AG04449 (cell line): ENCODE measurements at regions not wholly inside any gene's neighbourhood (a gene's known extent, or its start where the extent isn't known, plus 50 kb on each side); places are given as distances from the start of the nearest gene placed in this dataset.

Experiments
- CTCF ChIA-PET: fragments of 350-600 bp; formaldehyde crosslinking; extraction: SDS; loops from one replicate; lab custom pipeline; 2021; ENCODE audit warnings: antibody characterized with exemption; lab: Yijun Ruan, JAX
- POLR2A ChIA-PET: fragments of 400-600, 350-600 bp; formaldehyde crosslinking; extraction: SDS; loops from one replicate; lab custom pipeline; 2020; ENCODE audit warnings: antibody characterized with exemption, inconsistent platforms; lab: Yijun Ruan, JAX
- DNase-seq: peaks from one replicate; pipeline ENCODE4 v3.0.0-alpha.2; 2010; ENCODE audit warnings: low read depth, low spot score
- H3K4me3 ChIP-seq: 2 replicates; pipeline ENCODE4 v1.5.1; 2011; ENCODE audit warnings: low read depth, mild to moderate bottlenecking, control low read depth, low read length
- CTCF ChIP-seq: IDR thresholded peaks from one replicate; pipeline ENCODE4 v1.5.1; 2011; ENCODE audit warnings: mild to moderate bottlenecking, moderate library complexity, low read length, control low read depth, inconsistent platforms; ENCODE audit not compliant: insufficient read depth; ENCODE audit errors: missing control alignments

DNA sequence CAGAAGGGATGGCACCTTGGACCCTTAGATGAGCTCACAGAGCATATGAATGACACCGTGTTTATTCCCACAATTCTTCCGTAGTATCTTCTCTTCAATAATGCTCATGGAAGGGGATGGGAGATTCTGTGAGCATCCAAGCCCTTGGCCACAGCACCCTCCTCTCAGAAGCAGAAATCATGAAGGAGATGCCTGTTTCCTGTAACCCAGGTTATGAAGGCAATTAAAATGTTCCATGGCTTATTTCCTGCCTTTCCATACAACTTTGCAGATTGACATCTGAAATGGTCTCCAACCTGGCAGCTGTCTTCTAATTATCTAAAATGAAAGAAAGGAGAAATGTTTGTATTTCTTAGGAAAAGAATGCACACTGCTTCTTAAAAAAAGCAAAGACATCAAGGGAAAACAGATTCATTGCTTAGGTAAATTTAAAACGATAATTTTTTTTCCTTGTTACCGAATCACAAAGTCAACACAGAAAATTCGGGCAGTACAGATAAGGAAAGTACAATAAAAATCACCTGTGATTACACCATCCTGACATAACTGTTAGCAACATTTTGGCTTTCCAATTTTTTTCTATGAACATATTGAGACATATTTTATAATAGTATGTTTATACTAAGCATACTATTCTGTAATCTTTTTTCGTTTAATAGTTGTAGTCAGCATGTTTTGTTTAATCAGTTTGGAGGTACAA lies 128.5 kb downstream of the SQOR start:
- TF ChIP-seq CTCF, result no peak
- POLR2A ChIA-PET, result no interaction called here
- DNase-seq, result no peak
- CTCF ChIA-PET, result no interaction called here
- no peak overlapping the region for H3K4me3 ChIP-seq

DNA sequence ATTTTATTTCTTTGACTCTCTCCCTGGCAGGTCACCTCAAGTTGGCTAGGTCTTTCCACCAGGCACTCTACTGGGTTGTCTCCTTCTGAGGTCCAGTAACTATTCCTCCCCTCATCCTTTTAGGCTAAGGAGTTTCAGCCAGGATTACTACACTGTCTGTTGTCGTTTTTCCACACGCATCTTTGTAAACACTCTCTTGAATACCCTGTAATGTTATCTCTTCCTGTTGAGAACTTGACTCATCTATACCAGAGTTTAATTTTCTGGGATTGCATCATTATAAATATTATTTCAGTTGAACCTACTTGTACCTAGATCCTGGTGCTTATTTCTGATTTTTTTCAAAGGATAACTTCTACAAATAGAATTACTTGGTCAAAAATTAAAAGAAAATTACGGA lies 138.3 kb downstream of the SQOR start:
- DNase-seq, result no peak
- no peak for TF ChIP-seq CTCF
- H3K4me3 ChIP-seq, result no peak overlapping the region
- POLR2A ChIA-PET, result no interaction called here
- CTCF ChIA-PET, result no interaction called here

DNA sequence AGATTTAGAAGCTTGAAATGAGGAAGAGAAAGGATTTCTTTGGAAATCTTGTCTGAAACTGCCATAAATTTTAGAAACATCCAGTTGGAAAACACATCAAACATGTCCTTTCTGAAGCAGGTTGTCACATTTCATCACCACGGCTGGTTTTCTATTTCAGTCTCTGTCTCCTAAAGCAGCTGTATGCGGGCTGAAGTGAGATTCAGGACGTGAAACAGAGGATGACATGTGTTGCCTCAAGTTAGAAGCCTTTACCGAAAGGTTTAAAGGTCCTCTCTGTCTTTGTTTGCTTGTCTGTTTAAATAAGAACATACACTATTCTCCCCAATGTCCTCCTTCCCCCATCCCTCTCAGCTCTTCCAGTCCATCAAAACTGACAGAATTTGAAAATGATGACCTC lies 141.9 kb downstream of the SQOR start:
- CTCF ChIA-PET, result no interaction called here
- TF ChIP-seq CTCF, result no peak
- POLR2A ChIA-PET, result no interaction called here
- H3K4me3 ChIP-seq, result no peak overlapping the region
- DNase-seq, result no peak

GRCh38 chr15:45777781-45778180 lies 143.0 kb downstream of the SQOR start:
- no peak for TF ChIP-seq CTCF
- no peak overlapping the region for H3K4me3 ChIP-seq
- POLR2A ChIA-PET, result no interaction called here
- DNase-seq, result no peak
- CTCF ChIA-PET, result interaction anchor here (0.9 kb wide), 1 partner anchor 61 kb away, joined by 3 read pairs; no protein-coding TSS in a partner anchor

- CTCF ChIA-PET, result no interaction called here
- no peak for TF ChIP-seq CTCF
- POLR2A ChIA-PET, result no interaction called here
- no peak for DNase-seq
- H3K4me3 ChIP-seq, result no peak overlapping the region
Measured at GRCh38 chr15:45780352-45780751, 145.5 kb downstream of the SQOR start.

DNA sequence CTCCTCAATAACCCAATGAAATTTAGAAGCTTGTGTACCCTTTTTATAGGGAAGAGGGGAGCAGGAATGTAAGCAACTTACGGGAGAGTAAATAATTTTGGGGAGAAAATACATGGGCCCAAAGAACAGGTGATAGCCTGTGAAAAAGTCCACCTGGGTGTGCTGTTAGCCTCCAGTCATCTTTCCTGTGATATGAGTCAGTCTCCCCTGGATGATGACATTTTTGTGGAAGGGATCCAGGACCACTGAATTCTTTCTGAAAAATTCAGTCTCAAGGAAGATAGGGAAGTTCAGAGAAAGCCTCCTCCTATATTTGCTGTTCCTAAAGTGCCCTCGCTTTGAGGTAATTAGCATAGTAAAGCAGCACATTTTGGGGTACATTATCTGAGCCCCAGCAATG lies 149.8 kb downstream of the SQOR start:
- no peak overlapping the region for H3K4me3 ChIP-seq
- no peak for DNase-seq
- POLR2A ChIA-PET, result no interaction called here
- CTCF ChIA-PET, result no interaction called here
- no peak for TF ChIP-seq CTCF
